NOMO-1 treated with dmso at 0.1 percent for 144 hours (cell line): ENCODE measurements at regions not wholly inside any gene's neighbourhood (a gene's known extent, or its start where the extent isn't known, plus 50 kb on each side); places are given as distances from the start of the nearest gene placed in this dataset.

Experiments used
- DNase-seq: peaks from one replicate; lab custom pipeline; 2025; ENCODE audit not compliant: unreplicated experiment; lab: John Stamatoyannopoulos, UW

GRCh38 chr2:172230332-172230888, 127.7 kb upstream of the DLX2 start:
- no peak for DNase-seq

- DNase-seq = no peak
Observed at GRCh38 chr2:172230889-172231401, 128.2 kb upstream of the DLX2 start.

DNA sequence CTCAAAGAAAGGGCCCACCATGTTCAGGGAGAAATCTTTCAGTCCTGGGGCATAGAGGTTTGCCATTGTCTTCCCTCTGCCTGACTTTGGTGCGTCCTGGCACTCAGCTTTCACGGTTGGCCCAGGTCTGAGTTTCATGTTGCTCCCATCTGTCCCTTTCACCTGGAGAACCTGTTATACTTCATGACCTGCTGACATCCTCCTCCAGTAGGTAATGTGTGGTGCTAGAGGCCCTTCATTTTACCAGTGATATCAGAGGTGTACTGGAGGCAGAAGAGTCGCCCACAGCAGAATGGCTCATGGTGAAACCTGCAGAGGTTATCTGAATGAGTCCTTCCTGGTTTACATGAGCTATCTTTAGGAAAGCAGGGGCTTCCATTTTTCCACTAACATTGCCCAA, 128.8 kb upstream of the DLX2 start:
- no peak for DNase-seq

- DNase-seq = no peak
Observed at GRCh38 chr2:172232708-172233396, 130.2 kb upstream of the DLX2 start.

DNA sequence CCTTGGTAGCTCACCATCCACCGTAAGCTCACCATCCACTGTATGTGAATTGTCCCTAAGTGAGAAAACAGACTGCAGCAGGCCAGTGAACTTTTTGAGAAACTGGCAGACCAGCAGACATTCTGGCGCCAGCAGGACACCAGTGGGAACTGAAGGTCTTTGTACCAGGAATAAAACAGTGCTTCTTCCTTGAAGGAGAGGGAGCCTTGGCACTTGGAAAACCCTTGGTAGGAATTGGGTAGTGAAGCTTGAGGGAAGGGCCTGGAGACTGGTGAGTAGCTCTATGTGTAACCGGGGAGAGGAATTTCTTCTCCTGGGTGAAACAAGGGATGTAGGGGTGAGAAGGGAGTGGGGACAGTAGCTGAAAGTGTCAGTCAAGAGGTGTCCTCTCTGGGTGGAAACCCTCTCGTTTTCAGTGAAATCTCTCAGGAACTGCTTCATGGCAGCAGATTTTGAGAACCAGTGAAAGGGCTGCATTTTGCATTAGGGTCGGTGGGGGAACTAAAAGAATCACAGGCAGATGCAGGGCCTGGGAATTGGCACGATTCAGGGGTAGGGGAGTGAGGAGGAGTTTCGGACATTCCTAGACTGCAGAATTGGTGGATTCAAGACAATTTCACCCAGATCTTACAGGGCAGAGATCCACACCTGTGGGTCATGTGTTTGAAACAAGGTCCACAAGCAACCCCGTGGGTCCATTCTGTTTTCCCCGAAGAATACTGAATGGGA, 131.5 kb upstream of the DLX2 start:
- DNase-seq = no peak

DNA sequence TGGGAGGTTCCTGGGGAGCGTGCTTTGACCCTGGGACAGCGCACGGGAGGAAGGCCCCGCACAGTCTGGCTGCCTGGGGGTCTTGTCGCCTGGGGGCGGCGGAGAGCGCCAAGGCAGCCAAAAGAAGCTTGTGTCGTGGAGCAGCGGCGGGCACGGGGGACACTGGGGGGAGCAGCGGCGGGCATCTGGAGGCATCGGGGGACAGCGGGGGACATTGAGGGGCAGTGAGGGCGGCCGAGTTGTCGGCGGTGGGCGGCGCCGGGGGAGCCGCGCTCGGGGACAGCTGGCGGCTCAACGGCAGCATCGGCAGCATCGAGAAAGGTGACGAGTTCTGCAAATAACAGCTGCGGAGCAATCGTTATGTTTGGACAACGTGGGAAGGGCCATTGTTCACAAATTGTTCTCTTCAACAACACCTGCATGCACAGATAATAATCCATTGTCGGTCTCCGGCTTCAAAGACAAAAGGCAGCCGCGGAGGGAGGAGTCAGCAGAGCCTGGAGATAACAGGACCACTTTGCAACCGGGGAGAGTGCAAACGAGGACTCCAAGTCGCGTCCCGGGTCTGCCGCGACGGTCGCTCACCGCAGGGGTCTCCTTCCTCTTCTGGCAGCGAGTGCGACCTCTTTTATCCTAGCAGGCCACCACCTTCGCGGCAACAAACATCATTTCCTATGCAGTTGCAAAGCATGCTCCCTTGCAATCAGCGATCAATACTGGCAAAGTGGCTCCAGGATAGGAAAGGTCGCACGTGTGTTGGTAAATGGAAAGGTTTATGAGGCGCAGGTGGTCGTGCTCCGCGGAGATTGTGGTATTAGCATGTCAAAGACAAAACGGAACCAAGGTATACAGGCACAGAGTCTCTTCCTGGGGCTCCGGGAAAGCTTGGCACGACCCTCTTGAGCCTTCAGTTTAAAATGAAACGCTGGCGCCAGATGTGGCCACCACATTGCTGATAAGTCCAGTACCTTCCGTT, 132.3 kb upstream of the DLX2 start:
- no peak for DNase-seq

GRCh38 chr2:172239944-172240590, 137.4 kb upstream of the DLX2 start:
- no peak for DNase-seq

DNA sequence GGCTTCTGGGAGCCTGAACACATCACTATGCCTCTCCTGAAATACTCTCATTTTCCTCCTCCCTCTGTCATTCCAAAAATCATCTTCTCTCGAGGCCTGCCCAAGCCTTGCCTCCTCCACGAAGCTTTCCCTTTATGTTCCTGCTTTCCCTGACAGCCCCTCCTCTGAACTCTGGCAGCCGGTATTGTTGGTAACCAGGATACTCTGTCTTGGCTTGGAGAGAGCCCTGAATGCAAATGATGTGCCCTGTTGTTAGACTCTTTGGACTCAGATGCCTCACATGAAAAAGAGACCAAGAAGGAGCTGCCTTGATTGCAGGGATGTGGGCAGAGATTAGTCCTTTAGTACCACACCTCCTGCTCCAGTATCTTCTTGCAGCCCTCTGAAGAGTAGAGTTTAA, 138.5 kb upstream of the DLX2 start:
- no peak for DNase-seq

- no peak for DNase-seq
Observed at GRCh38 chr2:172242471-172242870, 139.8 kb upstream of the DLX2 start.

GRCh38 chr2:172242961-172243360, 140.3 kb upstream of the DLX2 start:
- no peak for DNase-seq

- DNase-seq = no peak
Observed at GRCh38 chr2:172244419-172245130, 141.9 kb upstream of the DLX2 start.

DNA sequence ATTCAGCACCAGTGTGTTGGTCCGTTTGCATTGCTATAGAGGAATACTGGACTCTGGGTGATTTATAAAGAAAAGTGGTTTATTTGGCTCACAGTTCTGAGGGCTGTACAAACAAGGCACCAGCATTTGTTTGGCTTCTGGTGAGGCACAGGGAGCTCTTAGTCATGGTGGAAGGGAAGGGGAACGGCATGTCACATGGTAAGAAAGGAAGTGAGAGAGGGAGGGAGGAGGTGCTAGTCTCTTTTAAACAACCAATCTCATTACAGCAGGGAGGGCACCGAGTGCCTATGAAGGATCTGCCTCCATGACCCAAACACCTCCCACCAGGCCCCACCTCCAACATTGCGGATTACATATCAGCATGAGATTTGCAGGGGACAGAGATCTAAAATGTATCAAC, 143.9 kb upstream of the DLX2 start:
- no peak for DNase-seq

GRCh38 chr2:172247203-172247602, 144.5 kb upstream of the DLX2 start:
- DNase-seq = no peak

GRCh38 chr2:172248381-172248780, 145.7 kb upstream of the DLX2 start:
- DNase-seq = no peak

GRCh38 chr2:172248785-172249187, 146.1 kb upstream of the DLX2 start:
- DNase-seq = no peak

DNA sequence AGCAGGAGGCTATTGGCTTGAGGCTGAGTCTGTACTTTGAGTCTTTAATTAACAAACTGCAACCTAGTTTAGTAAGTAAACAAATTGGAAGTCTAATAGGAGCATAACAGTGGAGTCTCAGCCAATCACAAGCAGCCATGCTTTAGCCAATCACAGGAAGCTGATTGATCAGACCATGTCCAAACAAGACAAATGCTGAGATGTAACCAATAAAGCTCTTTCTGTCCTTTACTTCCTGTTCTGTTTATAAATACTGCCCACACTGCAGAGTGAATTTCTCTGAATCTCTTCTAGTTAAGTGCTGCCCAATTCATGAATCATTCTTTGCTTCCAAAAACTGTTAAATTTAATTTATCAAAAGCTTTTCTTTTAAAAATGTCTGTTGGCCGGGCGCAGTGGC, 146.6 kb upstream of the DLX2 start:
- DNase-seq = no peak

- DNase-seq = no peak
Observed at GRCh38 chr2:172249986-172250385, 147.3 kb upstream of the DLX2 start.

GRCh38 chr2:172251231-172251630, 148.5 kb upstream of the DLX2 start:
- DNase-seq = no peak

- DNase-seq = no peak
Observed at GRCh38 chr2:172252154-172252553, 149.5 kb upstream of the DLX2 start.
